ENCODE measurements at regions not wholly inside any gene's neighbourhood (a gene's known extent, or its start where the extent isn't known, plus 50 kb on each side); places are given as distances from the start of the nearest gene placed in this dataset.
"Not testable (repeated sequence)": the region's sequence is repeated elsewhere in the genome, so short reads cannot be mapped to it uniquely, and the experiment has no call there.

DNA sequence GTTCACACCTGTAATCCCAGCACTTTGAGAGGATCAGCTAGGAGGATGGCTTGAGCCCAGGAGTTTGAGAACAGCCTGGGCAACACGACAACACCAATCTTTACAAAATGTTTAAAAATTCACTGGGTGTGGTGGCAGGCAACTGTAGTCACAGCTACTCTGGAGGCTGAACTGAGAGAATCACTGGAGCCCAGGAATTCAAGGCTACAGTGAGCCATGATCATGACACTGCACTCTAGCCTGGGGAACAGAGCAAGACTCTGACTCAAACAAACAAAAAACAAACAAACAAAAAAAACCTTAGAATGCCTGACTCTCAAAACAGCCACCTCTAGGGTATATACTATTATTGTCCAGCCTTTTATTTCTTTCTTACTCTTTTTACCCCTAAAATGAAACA, 56.5 kb upstream of the PAPSS2 start:
- no peak for DNase-seq

DNA sequence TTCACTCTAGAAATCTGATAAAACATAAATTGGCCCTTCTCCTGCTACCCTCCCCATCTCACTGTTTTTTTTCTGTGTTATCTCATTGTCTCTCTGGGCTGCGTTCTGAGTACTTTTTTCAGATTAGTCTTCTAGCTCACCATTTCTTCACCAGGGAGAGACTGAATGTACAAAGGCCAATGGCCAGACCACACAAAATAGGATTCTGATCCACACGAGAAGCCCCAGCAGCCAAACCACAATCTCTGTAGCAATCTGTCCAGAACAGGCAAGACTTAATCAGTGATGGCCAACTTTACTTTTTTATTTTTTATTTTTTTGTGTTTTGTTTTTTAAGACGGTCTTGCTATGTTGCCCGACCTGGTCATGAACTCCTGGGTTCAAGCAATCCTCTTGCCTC, 55.9 kb upstream of the PAPSS2 start:
- DNase-seq = no peak

DNA sequence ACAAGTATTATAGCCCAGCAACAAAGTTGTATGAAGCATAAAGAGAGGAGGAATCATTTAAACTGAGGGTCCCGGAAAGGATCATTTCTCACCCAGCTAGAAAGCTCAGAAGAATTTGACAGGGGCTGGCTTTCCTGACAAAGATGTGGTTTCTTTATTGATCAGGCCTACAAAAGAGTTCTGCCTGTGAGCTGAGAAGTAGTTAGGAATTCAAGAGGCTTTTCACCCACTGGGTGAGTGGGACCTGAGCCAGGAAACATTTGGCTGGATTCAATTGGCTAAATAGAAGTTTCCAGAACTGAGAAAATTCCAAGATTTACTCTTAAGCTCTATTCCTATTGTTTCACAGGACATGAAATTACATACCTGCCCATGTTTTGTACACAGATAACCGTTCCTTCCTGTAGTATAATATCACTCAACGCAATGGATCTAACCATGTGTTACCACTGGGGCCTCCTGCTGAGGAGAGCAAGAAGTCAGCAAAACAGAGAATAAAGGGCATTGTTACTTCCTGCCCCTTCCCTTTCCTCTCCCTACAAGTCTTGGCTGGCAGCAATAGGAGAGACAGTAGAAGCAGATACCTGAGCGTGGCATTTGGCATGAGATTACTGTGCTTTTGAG, 53.9 kb upstream of the PAPSS2 start:
- DNase-seq = no peak

DNA sequence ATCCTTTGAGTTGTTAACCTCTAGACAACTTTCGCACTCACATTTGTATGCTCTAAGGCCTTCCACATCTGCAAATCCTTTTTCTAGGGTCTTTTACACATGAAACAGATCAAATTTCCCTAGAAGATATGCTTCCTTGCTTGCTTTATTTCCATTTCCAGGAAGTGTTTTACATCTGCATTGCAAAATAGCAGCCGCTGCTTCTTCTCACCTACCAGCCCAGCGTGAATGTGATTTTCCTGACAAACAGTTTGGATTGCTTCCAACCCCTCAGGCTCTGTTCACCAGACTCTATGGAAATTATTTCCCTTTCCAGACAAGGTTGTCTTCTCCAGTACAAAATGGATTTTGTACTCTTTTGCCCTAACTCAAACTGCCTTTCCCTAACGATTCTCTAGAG, 50.9 kb upstream of the PAPSS2 start:
- peak; percentile 2 to 59 for DNase-seq

DNA sequence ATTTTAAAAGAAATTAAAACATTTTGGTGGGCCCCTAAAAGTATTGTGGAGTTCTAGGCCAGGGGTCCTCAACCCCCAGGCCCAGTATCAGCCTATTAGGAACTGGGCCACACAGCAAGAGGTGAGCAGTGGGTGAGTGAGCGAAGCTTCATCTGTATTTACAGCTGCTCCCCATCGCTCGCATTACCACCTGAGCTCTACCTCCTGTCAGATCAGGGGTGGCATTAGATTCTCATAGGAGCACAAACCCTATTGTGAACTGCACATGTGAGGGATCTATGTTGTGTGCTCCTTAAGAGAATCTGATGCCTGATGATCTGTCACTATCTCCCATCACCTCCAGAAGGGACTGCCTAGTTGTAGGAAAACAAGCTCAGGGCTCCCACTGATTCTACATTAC, 50.1 kb upstream of the PAPSS2 start:
- DNase-seq = not testable (repeated sequence)

All from NCI-H2081 (cell line).